ENCODE measurements at regions not wholly inside any gene's neighbourhood (a gene's known extent, or its start where the extent isn't known, plus 50 kb on each side); places are given as distances from the start of the nearest gene placed in this dataset.

DNA sequence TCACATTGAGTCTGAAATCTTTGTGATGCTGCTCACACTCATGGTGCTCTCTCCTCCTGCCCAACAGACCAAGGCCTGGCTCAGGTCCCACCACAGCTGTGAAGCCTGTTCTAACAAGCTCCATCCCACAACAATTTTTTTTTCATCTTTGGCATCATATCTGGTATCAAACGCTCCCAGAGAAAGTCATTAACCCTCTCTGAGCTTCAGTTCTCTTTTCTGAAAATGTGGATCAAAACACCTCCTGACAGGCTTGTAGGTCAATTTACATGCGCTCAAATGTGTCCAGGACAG lies 224.4 kb downstream of the LACC1 start:
- TF ChIP-seq SUZ12 (IDR thresholded peaks at IDR 0.05), result no peak
- TF ChIP-seq ZNF384 (IDR thresholded peaks at IDR 0.05), result no peak
- TF ChIP-seq PKNOX1 (IDR thresholded peaks at IDR 0.05), result no peak
- TF ChIP-seq TARDBP (IDR thresholded peaks at IDR 0.05), result no peak
- TF ChIP-seq LEF1 (IDR thresholded peaks at IDR 0.05; ENCODE audit: borderline replicate concordance), result no peak
- TF ChIP-seq ELF4 (IDR thresholded peaks at IDR 0.05), result no peak
- TF ChIP-seq HDGF (IDR thresholded peaks at IDR 0.05; ENCODE audit: borderline replicate concordance), result no peak
- no peak for TF ChIP-seq BHLHE40 (IDR thresholded peaks at IDR 0.05; ENCODE audit: borderline replicate concordance)
- TF ChIP-seq FOXA1 (IDR thresholded peaks at IDR 0.05), result no peak
- TF ChIP-seq CTBP1 (IDR thresholded peaks at IDR 0.05; ENCODE audit: borderline replicate concordance), result no peak
- TF ChIP-seq ARNT (IDR thresholded peaks at IDR 0.05), result no peak
- TF ChIP-seq NFRKB (IDR thresholded peaks at IDR 0.05), result no peak
- TF ChIP-seq FOXM1 (IDR thresholded peaks at IDR 0.05; ENCODE audit: borderline replicate concordance), result no peak
- no peak for TF ChIP-seq SP1 (IDR thresholded peaks at IDR 0.05)
- no peak for TF ChIP-seq FOXK2 (IDR thresholded peaks at IDR 0.05)
- TF ChIP-seq L3MBTL2 (conservative IDR thresholded peaks at IDR 0.05), result no peak
- no peak for DNase-seq (ENCODE audit: extremely low spot score)
- ChIA-PET POLR2A (no interaction called here), CTCF (no interaction called here)

DNA sequence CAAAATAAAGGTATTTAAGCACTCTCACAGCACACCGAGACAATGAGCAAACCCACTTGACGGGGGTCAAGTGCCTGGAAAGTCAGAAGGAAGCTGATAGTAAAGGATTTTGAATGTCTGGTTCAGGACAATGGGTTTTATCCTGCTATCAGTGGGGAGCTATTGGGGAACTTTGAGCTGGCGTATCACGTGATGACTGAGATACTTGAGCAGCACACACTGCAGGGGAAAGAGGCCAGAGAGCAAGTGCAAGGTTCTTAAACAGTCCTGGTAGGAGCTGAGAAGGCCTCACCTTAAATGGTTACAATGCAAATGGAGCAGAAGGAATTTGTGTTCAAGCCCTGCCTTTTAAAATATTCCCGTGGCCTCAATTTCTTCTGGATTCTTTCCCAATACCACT lies 225.3 kb downstream of the LACC1 start:
- ChIA-PET POLR2A (no interaction called here), CTCF (no interaction called here)
- TF ChIP-seq NFRKB (IDR thresholded peaks at IDR 0.05), result no peak
- DNase-seq (ENCODE audit: extremely low spot score), result no peak

- CTCF ChIA-PET, result no interaction called here
- no peak for DNase-seq (ENCODE audit: extremely low spot score)
- no peak for TF ChIP-seq ELF4 (IDR thresholded peaks at IDR 0.05)
- POLR2A ChIA-PET, result interaction anchor here (1.9 kb wide), 1 partner anchor 35 kb away, joined by 4 read pairs; no protein-coding TSS in a partner anchor
These were observed 226.8 kb downstream of the LACC1 start for GRCh38 chr13:44106266-44107152.

DNA sequence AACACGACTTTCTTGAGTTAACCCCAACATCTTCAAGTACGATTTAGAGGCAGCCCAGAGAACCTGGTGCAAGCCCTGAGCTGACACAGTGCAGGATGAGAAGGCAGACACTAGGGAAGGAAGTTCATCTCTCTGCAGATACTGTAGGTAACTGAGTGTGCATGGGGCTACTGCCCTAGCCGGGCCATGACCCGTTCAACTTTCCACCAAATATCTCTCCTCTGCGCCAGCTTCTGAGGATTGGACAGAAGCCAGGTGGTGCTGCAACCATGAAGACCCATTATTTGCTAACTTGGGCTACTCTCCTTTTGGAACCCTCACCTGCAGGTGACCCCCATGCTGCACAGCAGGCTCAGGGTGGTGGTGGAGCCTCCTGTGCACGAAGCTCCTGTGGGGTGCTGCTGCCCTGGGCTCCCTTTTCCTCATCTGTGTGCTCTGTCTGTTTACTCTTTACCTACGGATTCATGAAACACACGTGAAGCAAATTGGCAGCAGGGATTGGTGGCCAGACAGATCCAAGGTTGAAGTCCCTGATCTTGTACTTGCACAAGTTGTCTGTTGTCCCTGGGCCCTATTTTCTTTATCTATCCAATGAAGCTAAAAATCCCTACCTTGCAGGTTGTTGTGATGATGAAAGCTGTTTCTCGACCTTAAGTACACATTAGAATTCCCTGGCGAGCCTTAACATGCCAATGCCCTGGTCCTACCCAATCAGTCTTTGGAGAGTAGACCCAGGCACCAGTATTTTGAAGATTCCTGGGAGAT lies 227.8 kb downstream of the LACC1 start:
- ChIA-PET CTCF (no interaction called here), POLR2A (no interaction called here)
- no peak for TF ChIP-seq BHLHE40 (IDR thresholded peaks at IDR 0.05; ENCODE audit: borderline replicate concordance)
- no peak for TF ChIP-seq ARNT (IDR thresholded peaks at IDR 0.05)
- no peak for TF ChIP-seq L3MBTL2 (conservative IDR thresholded peaks at IDR 0.05)
- no peak for TF ChIP-seq HDGF (IDR thresholded peaks at IDR 0.05; ENCODE audit: borderline replicate concordance)
- TF ChIP-seq NFRKB (IDR thresholded peaks at IDR 0.05), result no peak
- no peak for TF ChIP-seq PKNOX1 (IDR thresholded peaks at IDR 0.05)
- no peak for TF ChIP-seq CTBP1 (IDR thresholded peaks at IDR 0.05; ENCODE audit: borderline replicate concordance)
- no peak for TF ChIP-seq TARDBP (IDR thresholded peaks at IDR 0.05)
- no peak for TF ChIP-seq SP1 (IDR thresholded peaks at IDR 0.05)
- no peak for TF ChIP-seq FOXA1 (IDR thresholded peaks at IDR 0.05)
- no peak for TF ChIP-seq ZNF384 (IDR thresholded peaks at IDR 0.05)
- TF ChIP-seq LEF1 (IDR thresholded peaks at IDR 0.05; ENCODE audit: borderline replicate concordance), result no peak
- no peak for TF ChIP-seq ELF4 (IDR thresholded peaks at IDR 0.05)
- no peak for TF ChIP-seq FOXK2 (IDR thresholded peaks at IDR 0.05)
- no peak for TF ChIP-seq SUZ12 (IDR thresholded peaks at IDR 0.05)
- TF ChIP-seq FOXM1 (IDR thresholded peaks at IDR 0.05; ENCODE audit: borderline replicate concordance), result no peak
- DNase-seq (ENCODE audit: extremely low spot score), result no peak

- DNase-seq (ENCODE audit: extremely low spot score), result no peak
- TF ChIP-seq L3MBTL2 (conservative IDR thresholded peaks at IDR 0.05) (no peak), ARNT (IDR thresholded peaks at IDR 0.05) (no peak), ELF4 (IDR thresholded peaks at IDR 0.05) (no peak), SP1 (IDR thresholded peaks at IDR 0.05) (no peak), FOXM1 (IDR thresholded peaks at IDR 0.05; ENCODE audit: borderline replicate concordance) (no peak), PKNOX1 (IDR thresholded peaks at IDR 0.05) (no peak), CTBP1 (IDR thresholded peaks at IDR 0.05; ENCODE audit: borderline replicate concordance) (no peak), TARDBP (IDR thresholded peaks at IDR 0.05) (no peak), SUZ12 (IDR thresholded peaks at IDR 0.05) (no peak), FOXA1 (IDR thresholded peaks at IDR 0.05) (no peak), HDGF (IDR thresholded peaks at IDR 0.05; ENCODE audit: borderline replicate concordance) (no peak), NFRKB (IDR thresholded peaks at IDR 0.05) (no peak), FOXK2 (IDR thresholded peaks at IDR 0.05) (no peak), BHLHE40 (IDR thresholded peaks at IDR 0.05; ENCODE audit: borderline replicate concordance) (no peak), ZNF384 (IDR thresholded peaks at IDR 0.05) (no peak), LEF1 (IDR thresholded peaks at IDR 0.05; ENCODE audit: borderline replicate concordance) (no peak)
- POLR2A ChIA-PET, result no interaction called here
- CTCF ChIA-PET, result no interaction called here
These were observed 228.7 kb downstream of the LACC1 start for GRCh38 chr13:44108331-44108858.

DNA sequence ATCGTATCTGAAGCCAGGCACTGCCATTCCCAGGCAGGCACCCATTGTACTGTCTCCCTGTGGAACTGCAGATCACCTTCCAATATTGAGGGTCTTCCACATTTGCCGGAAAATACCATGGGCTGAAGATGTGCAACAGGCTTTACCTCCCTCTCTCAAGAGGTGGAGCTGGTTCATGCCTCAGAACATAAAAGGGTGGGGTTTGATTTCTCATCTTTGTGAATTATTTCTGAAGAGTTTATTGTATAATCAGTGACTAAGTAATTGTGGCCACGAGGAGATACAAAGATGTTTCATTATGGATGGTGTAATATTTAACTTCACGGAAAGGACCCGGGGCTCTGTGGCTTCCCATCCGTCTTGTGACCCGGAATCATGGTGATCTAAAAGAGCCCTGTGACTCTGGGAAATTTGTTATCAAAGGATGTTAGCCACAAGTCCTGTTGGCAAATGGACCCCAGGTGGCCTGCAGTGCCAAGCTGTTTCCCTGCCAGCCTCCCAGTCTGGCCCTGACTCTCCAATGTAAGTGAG lies 230.5 kb downstream of the LACC1 start:
- POLR2A ChIA-PET, result no interaction called here
- no peak for TF ChIP-seq TARDBP (IDR thresholded peaks at IDR 0.05)
- TF ChIP-seq CTBP1 (IDR thresholded peaks at IDR 0.05; ENCODE audit: borderline replicate concordance), result no peak
- TF ChIP-seq SUZ12 (IDR thresholded peaks at IDR 0.05), result no peak
- no peak for TF ChIP-seq ZNF384 (IDR thresholded peaks at IDR 0.05)
- TF ChIP-seq ARNT (IDR thresholded peaks at IDR 0.05), result no peak
- TF ChIP-seq L3MBTL2 (conservative IDR thresholded peaks at IDR 0.05), result no peak
- TF ChIP-seq PKNOX1 (IDR thresholded peaks at IDR 0.05), result no peak
- TF ChIP-seq BHLHE40 (IDR thresholded peaks at IDR 0.05; ENCODE audit: borderline replicate concordance), result no peak
- no peak for TF ChIP-seq FOXA1 (IDR thresholded peaks at IDR 0.05)
- no peak for TF ChIP-seq HDGF (IDR thresholded peaks at IDR 0.05; ENCODE audit: borderline replicate concordance)
- TF ChIP-seq SP1 (IDR thresholded peaks at IDR 0.05), result no peak
- TF ChIP-seq NFRKB (IDR thresholded peaks at IDR 0.05), result no peak
- TF ChIP-seq FOXM1 (IDR thresholded peaks at IDR 0.05; ENCODE audit: borderline replicate concordance), result no peak
- no peak for TF ChIP-seq FOXK2 (IDR thresholded peaks at IDR 0.05)
- TF ChIP-seq LEF1 (IDR thresholded peaks at IDR 0.05; ENCODE audit: borderline replicate concordance), result no peak
- DNase-seq (ENCODE audit: extremely low spot score), result no peak
- CTCF ChIA-PET, result no interaction called here
